Activated CD4-positive, alpha-beta T cell treated with anti-CD3 and anti-CD28 coated beads for 48 hours (primary cell): ENCODE measurements at regions not wholly inside any gene's neighbourhood (a gene's known extent, or its start where the extent isn't known, plus 50 kb on each side); places are given as distances from the start of the nearest gene placed in this dataset.
"Not testable (repeated sequence)": the region's sequence is repeated elsewhere in the genome, so short reads cannot be mapped to it uniquely, and the experiment has no call there.

Experiments used
- DNase-seq: peaks from one replicate; pipeline ENCODE4 v3.0.0-alpha.2; 2020

DNA sequence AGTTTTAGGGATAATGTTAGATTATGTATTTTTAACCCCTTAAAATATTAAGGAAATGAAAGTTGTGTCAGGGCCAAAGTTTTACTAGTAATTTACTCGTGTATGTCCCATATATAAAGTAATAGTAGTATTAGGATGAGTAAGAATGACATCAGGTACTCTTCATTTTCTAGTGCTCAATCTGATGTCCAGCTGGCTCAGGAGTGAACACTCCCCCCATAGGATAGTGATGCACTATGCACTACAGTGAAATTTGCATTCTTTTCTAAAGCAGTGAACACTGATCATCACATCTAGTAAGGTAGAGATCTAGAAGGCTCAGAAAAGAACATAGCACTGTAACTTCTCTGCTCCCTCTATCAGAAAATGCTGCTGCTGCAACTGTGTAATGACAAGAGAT, 409.7 kb downstream of the GLUD2 start:
- no peak for DNase-seq

DNA sequence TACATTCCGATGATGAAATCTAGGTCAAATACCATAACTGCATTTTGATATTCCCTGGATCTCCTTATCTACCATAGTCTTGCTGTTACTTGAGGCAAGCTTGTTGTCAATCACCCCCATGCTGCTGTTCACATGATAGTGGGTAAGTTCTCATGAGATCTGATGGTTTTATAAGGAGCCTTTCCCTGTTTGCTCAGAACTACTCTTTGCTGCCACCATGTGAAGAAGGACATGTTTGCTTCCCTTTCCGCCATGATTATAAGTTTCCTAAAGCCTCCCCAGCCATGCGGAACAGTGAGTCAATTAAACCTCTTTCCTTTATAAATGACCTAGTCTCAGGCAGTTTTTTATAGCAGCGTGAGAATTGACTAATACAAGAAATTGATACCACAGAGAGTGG, 432.0 kb downstream of the GLUD2 start:
- no peak for DNase-seq

DNA sequence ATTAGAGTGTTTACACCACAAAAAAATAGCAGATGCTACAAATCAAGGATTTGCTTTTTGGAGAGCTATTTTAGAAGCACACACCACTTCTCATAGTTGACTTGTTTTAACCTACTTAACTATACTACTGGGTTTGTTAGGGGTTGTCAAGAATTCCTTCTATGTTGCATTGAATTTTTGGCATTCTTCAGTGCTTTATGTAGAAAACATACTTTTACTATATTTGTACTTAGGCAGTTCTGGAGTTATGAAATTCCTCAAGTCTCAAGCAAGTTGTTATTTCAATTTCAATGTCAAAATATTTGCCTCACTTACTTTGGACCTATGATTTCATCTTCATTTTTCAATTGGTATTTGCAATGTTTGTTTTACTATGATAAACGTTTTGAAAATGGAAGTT, 449.6 kb downstream of the GLUD2 start:
- DNase-seq = no peak

DNA sequence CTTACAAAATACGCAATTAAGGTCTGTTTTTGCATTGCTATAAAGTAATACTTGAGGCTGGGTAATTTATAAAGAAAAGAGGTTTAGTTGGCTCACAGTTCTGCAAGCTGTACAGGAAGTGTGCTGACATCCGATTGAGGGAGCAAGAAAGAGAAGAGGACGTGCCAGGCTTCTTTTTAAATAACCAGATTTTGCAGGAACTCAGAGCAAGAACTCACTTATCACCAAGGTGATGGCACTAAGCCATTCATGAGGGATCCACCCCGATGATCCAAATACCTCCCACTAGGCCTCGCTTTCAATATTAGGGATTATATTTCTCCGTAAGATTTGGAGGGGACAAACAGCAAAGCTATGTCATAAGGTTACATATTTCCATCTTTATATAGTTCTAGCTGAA, 456.7 kb downstream of the GLUD2 start:
- no peak for DNase-seq

DNA sequence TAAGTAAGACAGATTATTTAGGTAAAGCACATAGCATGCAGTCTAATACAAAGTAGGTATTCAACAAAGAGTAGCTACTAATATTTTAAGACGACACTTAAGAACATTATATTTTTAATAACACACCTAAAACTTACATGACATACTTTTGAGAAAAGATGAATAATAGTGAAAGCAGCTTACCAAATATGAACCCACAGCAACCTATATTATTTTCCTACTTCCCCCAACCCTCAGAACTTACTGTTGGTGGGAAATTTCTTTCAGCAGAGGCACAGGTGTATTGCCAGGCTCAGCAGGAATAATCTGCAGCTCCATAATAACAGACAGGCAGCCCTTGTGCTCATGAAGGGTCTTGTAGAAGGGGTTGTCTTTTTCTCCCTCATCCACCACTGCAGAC, 498.9 kb downstream of the GLUD2 start:
- no peak for DNase-seq

DNA sequence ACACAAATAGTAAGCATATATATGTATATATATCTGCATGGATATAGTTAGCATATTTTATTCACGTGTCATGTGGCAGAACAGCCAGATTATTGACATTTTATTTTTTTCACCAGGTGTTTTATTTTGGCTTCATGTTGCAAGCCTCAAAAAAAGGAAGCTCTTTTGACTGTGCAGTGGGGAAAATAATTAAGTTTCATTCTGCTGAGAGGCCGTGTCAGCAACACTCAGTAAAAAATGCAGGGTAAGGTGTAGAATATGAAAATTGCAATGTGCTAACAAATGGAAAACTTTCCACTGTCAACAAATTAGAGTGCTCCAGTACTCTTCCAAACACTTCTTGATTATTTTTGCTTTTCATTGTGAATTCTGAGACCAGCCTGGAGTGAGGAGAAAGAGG, 511.5 kb downstream of the GLUD2 start:
- no peak for DNase-seq

DNA sequence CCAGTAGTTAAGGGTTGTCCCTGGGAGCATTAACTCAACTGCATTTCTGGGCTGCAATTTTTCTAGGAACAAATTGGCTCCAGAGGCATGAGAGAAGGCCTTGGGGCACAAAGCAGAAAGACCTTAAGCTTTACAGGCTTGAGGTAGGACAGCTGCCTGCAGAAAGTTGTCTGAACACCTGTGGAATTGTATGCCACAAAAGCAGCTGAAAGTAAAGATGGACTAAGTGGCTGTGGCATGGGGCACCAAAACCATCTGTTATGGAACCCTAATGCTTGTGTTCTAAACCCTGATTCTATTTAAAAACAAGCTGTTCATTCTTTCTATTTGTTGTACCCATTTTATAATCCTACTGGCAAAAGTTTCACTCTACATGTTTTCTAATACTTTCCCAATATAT, 515.2 kb downstream of the GLUD2 start:
- DNase-seq = no peak

DNA sequence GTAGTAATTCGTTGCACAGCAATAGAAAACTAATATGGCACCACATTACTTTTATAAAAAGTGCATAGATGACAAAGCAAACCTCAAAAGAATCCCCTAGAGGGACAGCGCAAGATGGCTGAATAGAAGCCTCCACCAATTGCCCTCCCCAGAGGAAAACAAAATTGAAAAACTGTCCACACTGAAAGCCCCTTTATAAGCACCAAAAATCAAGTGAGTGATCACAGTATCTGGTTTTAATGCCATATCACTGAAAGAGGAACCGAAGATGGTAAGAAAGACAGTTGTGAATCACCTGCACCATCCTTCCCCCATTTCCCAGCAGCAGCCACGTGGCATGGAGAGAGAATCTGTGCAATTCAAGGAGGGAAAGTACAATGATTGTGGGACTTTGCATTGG, 522.2 kb downstream of the GLUD2 start:
- no peak for DNase-seq

DNA sequence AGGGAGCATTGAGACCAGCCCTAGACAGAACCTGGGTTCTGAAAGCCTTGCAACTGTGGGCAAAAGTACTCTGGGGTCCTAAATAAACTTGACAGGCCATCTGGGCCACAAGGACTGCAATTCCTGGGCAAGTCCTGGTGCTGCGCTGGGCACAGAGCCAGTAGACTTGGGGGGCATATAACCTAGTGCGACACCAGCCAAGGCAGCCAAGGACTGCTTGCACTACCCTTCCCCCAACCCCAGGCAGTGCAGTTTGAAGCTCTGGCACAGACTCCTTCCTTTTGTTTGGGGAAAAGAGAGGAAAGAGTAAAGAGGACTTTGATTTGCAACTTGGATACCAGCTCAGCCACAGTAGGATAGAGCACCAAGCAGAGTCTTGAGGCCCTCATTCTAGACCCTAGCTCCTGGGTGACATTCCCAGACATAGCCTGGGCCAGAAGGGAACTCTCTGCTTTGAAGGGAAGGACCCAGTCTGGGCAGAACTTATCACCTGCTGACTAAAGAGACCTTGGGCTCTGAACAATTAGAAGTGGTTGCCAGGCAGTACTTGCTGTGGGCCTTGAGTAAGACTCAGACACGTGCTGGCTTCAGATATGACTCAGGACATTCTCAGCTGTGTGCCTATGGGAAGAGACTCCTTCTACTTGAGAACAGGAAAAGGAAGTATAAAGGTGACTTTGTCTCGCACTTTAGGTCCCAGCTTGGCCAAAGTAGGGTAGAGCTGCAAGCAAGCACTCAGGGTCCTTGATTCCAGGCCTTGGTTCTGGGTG, 522.8 kb downstream of the GLUD2 start:
- no peak for DNase-seq

DNA sequence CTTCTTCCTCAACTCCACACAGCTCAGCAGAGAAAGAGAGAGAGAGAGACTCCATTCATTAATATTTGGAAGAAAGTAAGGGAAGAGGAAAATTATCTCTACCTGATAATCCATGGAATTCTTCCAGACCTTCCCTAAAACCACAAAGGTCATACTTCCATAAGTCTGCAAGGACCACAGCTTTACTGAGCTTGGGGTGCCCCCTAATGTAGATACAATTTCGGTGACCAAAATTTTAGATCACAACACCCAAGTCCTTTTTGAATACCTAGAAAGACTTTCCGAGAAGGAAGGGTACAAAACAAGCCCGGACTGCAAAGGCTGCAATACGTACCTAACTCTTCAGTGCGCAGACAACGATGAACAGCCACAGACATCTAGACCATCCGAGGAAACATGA, 523.9 kb downstream of the GLUD2 start:
- DNase-seq = no peak

DNA sequence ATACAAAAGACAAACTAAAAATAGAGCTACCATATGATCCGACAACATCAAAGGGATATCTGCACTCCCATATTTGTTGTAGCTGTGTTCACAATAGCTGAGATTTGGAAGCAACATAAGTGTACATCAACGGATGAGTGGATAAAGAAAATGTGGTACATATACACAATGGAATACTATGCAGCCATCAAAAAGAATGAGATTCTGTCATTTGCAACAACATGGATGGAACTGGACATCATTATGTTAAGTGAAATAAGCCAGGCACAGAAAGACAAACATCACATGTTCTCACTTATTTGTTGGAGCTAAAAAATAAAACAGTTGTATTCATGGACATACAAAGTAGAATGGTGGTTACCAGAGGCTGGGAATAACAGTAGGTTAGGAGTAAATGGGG, 527.0 kb downstream of the GLUD2 start:
- not testable (repeated sequence) for DNase-seq

DNA sequence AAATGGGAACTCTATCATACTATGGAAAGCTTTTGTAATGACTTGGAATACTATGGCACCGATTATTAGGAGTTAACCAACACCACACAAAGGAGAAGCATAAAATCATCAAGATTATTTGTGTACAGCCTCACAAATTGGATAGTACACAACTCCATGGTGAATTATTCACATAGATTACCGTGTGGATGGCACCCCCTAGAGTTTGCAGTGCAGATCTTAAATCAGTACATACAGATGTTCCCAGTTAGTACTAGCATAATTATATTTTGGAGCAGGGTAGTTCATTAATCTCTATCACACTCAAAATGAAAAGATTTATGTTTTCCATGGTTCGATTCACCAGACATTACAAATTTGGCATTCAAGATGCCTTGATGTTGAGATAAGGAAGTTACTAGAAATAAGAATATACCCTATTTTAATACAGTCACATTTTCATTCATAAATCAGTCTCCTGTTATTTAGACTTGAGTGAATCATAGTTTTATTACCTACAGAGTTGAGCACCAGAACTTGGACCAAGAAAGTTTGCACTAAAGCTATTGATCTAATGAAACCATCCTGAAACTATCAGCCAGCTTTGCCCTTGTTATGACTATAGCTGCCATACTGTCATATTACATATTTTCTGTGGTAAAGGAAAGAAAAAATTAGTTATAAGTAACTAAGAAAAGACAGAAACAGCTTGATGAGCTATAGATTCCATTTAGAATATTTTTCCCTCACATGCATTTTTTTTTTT, 531.8 kb downstream of the GLUD2 start:
- peak; percentile 22 for DNase-seq

DNA sequence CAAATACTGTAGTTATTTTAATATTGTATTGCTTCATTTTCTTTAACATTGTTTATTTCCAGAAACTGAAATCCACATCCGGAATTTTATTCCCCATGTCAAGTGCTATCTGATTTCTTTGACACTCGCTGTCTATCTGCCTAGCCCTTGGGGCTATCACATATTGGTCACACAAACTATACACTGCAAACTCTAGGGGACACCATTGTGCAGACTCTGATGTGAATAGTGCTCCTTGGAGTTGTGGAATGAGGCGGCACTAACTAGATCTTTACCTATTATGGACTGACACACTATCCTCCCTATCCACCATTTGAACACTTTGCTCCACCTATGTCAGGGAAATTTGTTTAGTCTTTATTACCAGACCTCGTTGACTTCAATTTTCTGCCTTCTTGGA, 534.5 kb downstream of the GLUD2 start:
- DNase-seq = no peak

DNA sequence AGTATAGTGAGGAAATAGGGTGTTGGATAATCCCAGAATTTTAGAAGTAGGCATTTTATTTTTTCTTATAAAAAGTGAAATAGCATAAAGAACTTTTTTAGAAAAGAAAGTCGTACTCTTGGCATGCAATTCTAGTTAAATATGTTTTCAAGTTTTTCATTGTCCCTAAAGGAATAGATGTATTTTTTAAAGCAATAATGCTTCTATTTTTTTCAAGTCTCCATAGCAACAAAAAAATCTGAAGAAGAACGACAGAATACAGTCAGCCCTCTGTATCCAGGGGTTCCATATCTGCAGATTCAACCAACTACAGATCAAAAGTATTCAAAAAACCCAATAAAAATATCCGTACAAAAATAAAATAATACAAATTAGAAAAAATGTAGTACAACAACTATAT, 538.2 kb downstream of the GLUD2 start:
- DNase-seq = no peak

DNA sequence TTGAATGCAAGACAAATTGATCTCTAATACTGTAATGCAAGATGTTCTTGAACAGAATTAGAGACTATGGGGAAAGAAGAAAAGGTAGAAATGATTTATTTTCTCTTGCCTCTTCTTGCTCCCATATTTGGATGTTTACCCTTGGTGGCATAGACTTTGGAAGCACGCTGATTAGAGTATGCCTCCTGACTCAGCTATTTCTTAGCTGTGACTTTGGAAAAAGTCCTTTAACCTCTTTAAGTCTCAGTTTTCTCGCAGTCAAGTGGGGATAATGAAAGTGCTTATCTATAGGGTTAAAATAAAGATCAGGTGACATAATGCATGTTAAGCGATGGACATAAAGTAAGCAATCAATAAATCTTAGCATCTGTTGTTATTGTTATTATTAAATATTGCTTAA, 545.5 kb downstream of the GLUD2 start:
- no peak for DNase-seq

DNA sequence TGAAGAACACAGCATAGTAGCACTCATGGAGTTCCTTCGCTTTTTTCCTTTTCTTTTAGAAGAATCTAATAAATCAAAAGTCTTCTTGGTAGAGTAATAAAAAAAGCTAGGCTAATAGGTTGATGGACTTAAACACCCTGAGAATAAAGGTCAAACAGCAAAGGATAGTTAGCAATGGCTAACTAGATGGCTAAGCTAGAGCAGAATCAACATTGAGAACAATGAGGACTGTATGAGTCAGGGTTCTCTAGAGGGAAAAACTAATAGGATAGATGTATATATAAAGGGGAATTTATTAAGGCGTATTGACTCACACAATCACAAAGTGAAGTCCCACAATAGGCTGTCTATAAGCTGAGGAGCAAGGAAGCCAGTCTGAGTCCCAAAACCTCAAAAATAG, 550.9 kb downstream of the GLUD2 start:
- no peak for DNase-seq

DNA sequence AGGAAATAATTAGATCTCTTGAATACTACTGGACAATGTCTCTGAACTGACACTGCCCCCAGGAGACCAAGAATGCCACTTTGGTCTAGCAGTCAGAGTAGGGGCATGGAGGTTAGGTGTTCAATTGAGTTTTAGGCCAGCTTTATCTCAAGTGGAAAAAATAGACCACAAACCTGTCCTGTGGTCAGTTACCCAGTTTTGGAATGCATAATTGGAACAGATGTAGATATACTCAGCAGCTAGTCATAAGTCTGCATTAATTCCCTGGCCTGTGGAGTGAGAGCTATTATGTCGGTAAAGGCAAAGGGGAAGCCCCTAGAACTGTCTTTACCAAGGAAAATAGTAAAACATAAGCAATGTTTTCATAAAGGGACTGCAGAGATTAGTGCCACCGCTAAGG, 587.7 kb downstream of the GLUD2 start:
- no peak for DNase-seq

DNA sequence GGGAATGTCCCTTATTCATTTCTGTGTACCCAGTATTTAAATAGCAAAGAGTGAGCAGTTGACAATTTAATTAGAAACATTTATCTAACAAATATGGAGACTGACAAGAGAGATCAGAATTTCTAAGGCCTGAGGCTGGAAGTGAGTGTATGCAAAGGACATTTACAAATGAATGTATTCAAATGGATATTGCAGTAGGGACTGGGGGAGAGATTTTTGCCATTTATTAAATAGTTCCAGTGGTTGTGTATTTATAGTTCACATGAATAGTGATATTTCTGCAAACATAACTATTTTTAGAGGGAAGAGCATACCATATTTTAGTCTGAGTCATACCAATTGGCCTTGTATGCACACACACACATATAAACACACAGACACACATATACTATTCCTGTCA, 592.4 kb downstream of the GLUD2 start:
- no peak for DNase-seq

DNA sequence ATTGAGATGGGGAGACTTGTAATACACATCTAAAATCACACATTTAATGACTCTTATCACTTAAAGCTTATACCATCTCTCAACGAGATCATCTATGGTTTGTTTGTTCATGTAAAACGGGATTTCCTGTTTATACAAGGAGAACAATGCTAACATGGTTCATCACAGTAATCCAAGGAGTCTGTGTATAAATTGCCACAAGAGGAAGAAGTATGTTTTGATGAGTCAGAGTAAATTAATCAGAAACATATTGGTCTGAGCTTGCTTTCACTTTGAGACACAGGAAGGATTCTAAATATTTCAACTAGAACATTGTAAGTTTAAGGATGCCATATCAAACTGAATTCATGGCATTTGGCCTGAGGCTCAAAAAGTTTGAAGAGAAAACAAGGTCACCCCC, 594.1 kb downstream of the GLUD2 start:
- no peak for DNase-seq

DNA sequence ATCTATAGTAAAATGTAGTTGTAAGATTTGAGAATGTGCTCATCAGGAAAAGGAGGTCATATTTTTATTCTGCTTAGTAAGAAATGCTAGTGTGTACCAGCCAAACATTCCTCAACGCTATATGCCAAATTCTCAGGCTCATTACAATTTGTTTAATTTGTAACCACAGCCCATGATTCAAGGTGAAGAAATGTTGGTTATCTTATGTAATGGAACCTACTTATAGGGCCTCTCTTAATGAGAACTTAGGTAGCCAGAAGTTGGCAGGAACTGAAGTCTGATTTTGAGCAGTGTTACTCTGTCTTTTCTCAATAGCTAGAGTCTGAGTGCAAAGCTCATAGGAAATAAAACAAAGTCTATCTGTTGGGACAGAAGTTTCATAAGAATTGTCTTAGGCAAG, 595.0 kb downstream of the GLUD2 start:
- no peak for DNase-seq

DNA sequence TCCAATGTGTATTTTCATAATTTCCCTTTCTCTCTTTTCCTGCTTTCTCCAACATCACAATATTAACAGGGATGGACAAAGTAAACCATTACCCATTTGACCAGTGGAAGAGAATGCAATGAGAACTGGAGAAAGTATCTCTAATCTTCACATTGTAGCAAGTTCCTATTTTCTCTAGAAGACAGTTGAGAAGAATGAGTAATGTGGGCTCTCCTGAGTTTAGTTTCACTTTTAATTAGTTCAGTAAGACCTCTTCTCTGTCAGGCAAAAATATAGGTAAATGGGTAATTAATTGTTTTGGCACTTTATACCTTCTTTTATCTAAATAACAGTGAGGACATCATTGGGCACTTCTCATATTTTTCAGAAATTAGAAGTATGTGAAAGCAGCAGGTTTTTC, 602.0 kb downstream of the GLUD2 start:
- no peak for DNase-seq

DNA sequence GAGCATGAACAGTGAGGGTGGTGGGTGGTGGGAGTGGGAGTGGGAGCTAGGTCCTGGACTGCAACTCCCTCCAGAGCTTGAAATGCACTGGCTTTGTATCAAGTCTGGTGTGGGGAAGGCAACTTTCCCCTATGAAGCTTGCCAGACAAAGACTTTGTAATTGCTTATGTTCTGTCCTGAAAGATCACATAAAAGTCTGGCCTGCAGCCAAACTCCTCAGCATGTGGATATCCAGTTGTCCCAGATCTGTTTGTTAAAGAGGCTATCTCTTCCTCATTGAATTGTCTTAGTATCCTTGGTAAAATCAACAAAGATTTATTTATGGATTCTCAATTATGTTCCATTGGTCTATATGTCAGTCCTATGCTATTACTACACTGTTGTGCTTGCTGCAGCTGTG, 607.9 kb downstream of the GLUD2 start:
- no peak for DNase-seq

DNA sequence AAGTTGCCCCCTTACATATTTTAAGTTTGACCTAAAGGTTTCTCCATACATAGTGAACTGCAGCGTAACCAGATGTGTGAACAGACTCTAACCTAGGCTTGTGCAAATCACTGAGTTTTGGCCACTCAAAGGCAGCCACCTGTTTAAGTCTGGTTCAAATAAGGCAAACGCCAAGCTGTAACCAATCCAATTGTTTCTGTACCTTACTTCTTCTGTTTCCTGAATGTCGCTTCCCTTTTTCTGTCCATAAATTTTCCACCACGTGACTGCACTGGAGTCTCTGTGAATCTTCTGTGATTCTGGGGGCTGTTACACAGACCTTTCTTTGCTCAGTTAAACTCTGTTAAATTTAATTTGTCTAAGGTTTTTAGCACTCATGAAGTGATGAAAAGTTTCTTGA, 618.8 kb downstream of the GLUD2 start:
- DNase-seq = no peak

DNA sequence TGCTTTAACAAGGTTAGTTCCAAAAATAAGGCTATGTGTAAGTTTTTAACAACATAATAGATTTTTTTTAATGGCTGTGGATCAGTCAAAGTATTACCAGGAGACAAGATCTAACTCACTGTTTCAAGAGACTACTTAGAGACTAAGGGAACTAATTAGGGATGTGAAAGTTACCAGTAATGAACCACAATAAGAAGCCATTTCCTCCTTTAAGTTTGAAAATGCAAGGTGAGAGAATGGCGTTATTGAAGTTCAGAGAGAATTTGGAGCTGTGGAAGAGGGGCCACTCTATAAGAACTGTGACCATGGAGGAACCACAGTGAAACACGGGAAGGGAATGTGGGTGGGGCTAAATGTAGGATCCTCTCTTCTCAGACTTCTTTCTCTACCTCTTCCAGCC, 624.2 kb downstream of the GLUD2 start:
- DNase-seq = no peak

DNA sequence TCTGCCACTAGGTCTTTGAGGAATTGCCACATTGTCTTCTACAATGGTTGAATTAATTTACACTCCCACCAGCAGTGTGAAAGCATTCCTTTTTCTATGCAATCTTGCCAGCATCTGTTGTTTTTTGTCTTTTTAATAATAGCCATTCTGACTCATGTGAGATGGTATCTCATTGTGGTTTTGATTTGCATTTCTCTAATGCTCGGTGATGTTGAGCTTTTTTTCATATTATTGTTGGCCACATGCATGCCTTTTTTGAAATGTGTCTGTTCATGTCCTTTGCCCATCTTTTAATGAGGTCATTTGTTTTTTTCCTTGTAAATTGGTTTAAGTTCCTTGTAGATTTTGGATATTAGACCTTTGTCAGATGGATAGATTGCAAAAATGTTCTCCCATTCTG, 661.8 kb downstream of the GLUD2 start:
- not testable (repeated sequence) for DNase-seq
